NB4 (cell line): ENCODE measurements at regions not wholly inside any gene's neighbourhood (a gene's known extent, or its start where the extent isn't known, plus 50 kb on each side); places are given as distances from the start of the nearest gene placed in this dataset.
"Not testable (repeated sequence)": the region's sequence is repeated elsewhere in the genome, so short reads cannot be mapped to it uniquely, and the experiment has no call there.

Source experiments
- DNase-seq: peaks from one replicate; pipeline ENCODE4 v3.0.0; 2010; ENCODE audit warnings: low read depth
- H3K4me3 ChIP-seq: one replicate; pipeline ENCODE4 v1.5.1; 2011; ENCODE audit warnings: mild to moderate bottlenecking, low read depth, low read length, moderate library complexity
- MYC ChIP-seq: IDR thresholded peaks from 2 replicates; pipeline ENCODE4 v1.6.1; 2011; ENCODE audit warnings: low read depth, low read length
- POLR2A ChIP-seq: IDR thresholded peaks from 2 replicates; pipeline ENCODE4 v1.6.1; 2011; ENCODE audit warnings: mild to moderate bottlenecking; ENCODE audit not compliant: insufficient read length; ENCODE audit errors: extremely low read depth
- TF ChIP-seq, protein P1 (sequence below): IDR thresholded peaks from one replicate; pipeline ENCODE4 v1.5.1; 2012; ENCODE audit warnings: low read depth, low read length
- TF ChIP-seq, protein P2 (sequence below): IDR thresholded peaks from 2 replicates; pipeline ENCODE4 v1.6.1; 2011; ENCODE audit warnings: low read depth, low read length

DNA sequence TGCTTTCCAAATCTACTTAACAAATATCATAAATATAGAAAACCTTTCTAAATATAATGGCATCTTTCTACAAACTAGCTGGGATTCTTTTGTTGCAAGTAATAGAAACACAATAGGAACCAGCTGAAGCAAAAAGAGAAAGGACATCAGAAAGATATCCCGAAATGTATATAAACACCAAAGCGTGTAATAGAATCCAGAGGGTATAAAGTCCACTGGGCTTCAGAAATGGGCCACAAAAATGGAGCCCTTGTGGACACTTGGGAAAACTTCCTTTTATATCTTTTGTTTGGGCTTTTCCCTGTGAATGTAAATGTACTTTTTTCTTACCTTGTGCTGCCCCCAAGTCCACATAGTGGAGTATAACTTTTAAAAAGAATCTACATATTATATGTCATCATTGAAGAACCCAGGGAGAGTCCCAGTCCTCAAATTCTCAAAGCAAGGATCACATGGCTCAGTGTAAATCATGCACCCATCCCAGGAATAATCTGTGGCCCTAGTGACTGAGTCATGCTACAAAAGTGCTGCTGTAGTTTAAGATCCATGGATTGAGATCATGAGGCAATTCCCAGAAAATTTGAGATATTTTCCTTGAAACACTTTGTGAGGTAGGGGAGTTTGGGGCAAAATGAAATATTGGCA lies 457.0 kb downstream of the EPM2A start:
- DNase-seq, result no peak
- no peak for TF ChIP-seq POLR2A
- TF ChIP-seq, protein P1, sequence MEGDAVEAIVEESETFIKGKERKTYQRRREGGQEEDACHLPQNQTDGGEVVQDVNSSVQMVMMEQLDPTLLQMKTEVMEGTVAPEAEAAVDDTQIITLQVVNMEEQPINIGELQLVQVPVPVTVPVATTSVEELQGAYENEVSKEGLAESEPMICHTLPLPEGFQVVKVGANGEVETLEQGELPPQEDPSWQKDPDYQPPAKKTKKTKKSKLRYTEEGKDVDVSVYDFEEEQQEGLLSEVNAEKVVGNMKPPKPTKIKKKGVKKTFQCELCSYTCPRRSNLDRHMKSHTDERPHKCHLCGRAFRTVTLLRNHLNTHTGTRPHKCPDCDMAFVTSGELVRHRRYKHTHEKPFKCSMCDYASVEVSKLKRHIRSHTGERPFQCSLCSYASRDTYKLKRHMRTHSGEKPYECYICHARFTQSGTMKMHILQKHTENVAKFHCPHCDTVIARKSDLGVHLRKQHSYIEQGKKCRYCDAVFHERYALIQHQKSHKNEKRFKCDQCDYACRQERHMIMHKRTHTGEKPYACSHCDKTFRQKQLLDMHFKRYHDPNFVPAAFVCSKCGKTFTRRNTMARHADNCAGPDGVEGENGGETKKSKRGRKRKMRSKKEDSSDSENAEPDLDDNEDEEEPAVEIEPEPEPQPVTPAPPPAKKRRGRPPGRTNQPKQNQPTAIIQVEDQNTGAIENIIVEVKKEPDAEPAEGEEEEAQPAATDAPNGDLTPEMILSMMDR, result no peak
- TF ChIP-seq, protein P2, sequence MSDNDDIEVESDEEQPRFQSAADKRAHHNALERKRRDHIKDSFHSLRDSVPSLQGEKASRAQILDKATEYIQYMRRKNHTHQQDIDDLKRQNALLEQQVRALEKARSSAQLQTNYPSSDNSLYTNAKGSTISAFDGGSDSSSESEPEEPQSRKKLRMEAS, result no peak
- no peak for TF ChIP-seq MYC
- H3K4me3 ChIP-seq, result no peak overlapping the region

- DNase-seq, result no peak
- TF ChIP-seq, protein P1, result no peak
- TF ChIP-seq MYC (no peak), POLR2A (no peak)
- TF ChIP-seq, protein P2, result no peak
Measured at GRCh38 chr6:145279551-145279950, 455.8 kb downstream of the EPM2A start.

DNA sequence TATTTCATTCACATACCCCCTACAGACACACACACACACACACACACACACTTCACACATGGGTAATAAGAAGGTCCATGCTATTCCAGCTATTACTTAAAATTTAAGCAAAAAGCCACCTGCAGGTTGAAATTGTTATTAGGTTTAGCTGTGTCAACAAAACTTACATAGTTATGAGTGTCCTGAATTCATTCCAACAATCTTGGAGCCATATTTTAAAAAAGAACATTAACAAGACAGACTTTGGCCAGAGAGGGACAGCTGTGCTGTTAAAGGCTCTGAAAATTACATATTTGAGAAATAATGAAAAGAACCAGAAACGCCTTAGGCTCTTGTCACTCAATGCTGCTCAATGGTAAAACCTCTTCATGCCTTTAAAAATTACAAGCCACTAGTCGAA lies 455.3 kb downstream of the EPM2A start:
- TF ChIP-seq POLR2A (no peak), MYC (no peak)
- TF ChIP-seq, protein P1, result no peak
- TF ChIP-seq, protein P2, result no peak

More at GRCh38 chr6:145279551-145279950, 455.8 kb downstream of the EPM2A start:
- H3K4me3 ChIP-seq, result no peak overlapping the region

DNA sequence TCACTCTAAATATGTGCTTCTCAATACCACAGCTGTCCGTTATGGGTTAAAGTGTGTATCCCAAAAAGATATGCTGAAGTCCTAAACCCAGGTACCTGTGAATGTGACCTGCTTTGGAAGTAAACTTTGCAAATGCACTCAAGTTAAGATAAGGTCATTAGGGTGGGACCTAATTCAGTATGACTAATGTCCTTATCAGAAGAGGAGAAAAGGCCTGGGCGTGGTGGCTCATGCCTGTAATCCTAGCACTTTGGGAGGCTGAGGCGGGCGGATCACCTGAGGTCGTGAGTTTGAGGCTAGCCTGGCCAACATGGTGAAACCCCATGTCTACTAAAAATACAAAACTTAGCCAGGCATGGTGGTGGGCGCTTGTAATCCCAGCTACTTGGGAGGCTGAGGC lies 452.1 kb downstream of the EPM2A start:
- not testable (repeated sequence) for H3K4me3 ChIP-seq, DNase-seq

More for the DNA sequence above, 455.3 kb downstream of the EPM2A start:
- no peak overlapping the region for H3K4me3 ChIP-seq
- DNase-seq, result no peak

DNA sequence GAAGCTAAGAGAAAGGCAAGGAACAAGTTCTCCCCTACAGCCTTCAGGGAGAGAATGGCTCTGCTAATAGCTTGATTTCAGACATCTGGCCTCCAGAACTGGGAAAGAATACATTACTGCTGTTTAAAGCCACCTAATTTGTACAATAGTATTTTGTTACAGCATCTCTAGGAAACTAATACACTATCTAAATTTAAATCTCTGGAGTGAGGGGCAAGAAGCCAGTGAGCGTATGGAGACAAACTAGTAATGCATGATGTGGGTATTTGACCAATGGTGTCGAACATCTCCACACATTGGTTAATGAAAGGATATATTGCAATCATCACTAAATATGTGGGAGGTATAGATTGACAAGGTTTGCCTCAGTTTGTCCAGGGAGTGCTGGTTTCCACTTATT lies 451.5 kb downstream of the EPM2A start:
- no peak overlapping the region for H3K4me3 ChIP-seq
- no peak for DNase-seq
- TF ChIP-seq, protein P1, result no peak
- TF ChIP-seq, protein P2, result no peak
- TF ChIP-seq POLR2A (no peak), MYC (no peak)

GRCh38 chr6:145286916-145287315 lies 448.4 kb downstream of the EPM2A start:
- DNase-seq, result no peak
- TF ChIP-seq, protein P2, result no peak
- TF ChIP-seq MYC, result no peak
- TF ChIP-seq POLR2A, result no peak
- TF ChIP-seq, protein P1, result no peak
- no peak overlapping the region for H3K4me3 ChIP-seq
